Retinal pigment epithelial cell (primary cell): ENCODE measurements at regions not wholly inside any gene's neighbourhood (a gene's known extent, or its start where the extent isn't known, plus 50 kb on each side); places are given as distances from the start of the nearest gene placed in this dataset.

ENCODE experiments used
- DNase-seq: peaks from one replicate; pipeline ENCODE4 v3.0.0-alpha.2; 2010; ENCODE audit warnings: low read depth
- H3K4me3 ChIP-seq: 2 replicates; pipeline ENCODE4 v1.5.1; 2011; ENCODE audit warnings: mild to moderate bottlenecking, low read length, control low read depth, moderate library complexity
- TF ChIP-seq, protein P1 (sequence below): conservative IDR thresholded peaks from 2 replicates; pipeline ENCODE4 v1.5.1; 2011; ENCODE audit warnings: low read depth, low read length, control low read depth, inconsistent platforms

DNA sequence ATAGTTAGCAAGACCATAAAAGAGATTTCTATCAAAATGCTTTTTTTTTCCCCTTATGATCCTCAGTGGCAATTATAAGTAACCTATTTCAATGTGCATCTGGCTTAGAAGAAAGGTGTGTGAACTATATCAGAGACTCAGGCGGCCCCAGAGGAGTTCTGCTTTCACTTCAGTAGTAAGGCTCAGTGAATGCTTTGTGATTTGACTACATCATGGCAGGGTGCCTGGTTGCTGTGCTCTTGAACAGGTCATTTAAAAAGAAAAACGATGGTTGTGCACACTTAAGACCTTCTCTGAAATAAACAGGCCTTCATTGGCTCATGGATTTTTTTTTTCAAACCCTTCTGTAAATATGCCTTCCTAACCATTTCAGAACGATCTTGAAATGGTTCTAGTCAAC is 400.4 kb upstream of the RARB start:
- DNase-seq: no peak
- TF ChIP-seq, protein P1, sequence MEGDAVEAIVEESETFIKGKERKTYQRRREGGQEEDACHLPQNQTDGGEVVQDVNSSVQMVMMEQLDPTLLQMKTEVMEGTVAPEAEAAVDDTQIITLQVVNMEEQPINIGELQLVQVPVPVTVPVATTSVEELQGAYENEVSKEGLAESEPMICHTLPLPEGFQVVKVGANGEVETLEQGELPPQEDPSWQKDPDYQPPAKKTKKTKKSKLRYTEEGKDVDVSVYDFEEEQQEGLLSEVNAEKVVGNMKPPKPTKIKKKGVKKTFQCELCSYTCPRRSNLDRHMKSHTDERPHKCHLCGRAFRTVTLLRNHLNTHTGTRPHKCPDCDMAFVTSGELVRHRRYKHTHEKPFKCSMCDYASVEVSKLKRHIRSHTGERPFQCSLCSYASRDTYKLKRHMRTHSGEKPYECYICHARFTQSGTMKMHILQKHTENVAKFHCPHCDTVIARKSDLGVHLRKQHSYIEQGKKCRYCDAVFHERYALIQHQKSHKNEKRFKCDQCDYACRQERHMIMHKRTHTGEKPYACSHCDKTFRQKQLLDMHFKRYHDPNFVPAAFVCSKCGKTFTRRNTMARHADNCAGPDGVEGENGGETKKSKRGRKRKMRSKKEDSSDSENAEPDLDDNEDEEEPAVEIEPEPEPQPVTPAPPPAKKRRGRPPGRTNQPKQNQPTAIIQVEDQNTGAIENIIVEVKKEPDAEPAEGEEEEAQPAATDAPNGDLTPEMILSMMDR: no peak
- H3K4me3 ChIP-seq: no peak overlapping the region

DNA sequence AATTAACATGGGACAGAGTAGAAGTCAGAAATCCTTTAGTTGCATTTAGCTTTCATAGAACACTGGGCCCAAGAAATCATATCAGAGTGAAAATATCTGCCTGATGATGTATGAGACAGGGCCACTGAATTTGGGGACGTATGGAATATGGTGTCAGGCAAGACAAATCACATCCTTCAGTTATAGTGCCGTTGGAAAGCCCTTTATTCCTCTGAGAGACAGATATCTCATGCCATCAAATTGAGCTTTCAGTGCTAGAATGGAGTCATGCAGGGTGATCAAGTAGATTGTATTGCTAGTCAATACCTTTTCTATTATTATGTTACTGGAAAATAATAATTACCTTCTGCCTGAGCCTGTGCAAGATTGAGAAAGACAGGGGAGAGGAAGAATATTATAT is 398.2 kb upstream of the RARB start:
- TF ChIP-seq, protein P1: no peak
- H3K4me3 ChIP-seq: no peak overlapping the region
- no peak for DNase-seq

DNA sequence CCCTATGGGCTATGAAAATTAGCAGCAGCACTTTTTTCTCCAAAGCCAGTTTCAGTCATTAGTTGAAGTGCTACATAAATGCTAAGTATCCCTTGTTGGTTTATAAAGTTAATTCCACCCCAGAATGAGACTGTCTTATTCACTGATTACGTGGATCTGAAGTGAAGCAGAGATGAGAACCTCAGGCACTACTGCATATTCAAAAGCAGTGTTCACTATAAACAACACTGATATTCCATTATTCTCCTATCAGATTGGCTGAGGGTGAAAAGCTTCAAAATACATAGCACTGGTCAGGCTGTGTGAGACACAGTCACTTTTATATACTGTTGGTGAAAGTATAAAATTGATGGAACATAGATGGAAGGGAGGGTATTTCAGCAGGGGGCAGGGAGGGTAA is 395.7 kb upstream of the RARB start:
- TF ChIP-seq, protein P1: no peak
- no peak for DNase-seq
- no peak overlapping the region for H3K4me3 ChIP-seq

DNA sequence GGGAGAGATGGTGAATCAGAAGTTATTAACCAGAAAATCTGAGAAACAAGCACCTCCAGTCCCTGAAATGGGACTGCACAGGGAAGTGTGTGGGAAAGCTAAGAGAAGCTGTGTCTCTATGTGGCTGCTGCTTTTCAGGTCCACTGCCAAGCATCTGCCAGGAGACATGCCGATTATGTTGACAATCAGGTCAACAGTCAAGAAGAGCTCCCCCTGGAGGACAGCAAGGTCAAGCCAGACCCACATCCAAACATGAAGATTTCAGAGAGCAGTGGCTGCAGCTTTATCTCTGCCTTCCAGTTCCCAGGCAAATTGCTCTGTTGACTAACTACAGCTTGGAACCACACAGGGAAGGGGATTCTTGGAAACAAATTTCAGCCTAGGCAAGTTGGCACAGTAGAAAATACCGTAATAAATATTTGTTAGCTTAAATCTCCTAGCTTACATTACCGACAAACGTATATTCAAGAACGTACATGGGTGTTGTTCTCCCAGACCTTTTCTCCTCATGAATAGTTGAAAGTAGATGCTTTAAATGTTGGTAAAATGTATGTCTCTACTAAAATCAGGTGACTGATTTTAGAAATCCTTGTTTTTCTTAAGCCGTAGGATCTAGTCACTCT is 394.5 kb upstream of the RARB start:
- DNase-seq: no peak

DNA sequence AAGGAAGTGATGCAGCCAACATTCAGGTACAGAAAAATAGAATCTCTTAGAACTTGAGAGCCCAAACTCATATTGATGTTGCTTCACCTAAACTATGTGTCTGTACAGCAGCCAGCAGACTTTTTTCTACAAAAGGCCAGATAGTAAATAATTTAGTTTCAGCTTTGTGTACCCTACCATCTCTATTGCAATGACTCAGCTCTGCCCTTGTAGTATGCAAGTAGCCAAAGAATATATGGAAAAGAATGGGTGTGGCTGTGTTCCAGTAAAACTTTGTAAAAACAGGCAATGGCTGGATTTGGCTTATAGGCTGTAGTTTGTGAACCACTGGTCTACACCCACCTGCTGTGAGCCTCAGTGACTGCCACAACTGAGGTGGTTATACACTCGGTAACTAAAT is 392.5 kb upstream of the RARB start:
- TF ChIP-seq, protein P1: no peak
- no peak overlapping the region for H3K4me3 ChIP-seq
- no peak for DNase-seq

More for the DNA sequence above, 394.5 kb upstream of the RARB start:
- no peak overlapping the region for H3K4me3 ChIP-seq
- TF ChIP-seq, protein P1: peak; percentile 81

DNA sequence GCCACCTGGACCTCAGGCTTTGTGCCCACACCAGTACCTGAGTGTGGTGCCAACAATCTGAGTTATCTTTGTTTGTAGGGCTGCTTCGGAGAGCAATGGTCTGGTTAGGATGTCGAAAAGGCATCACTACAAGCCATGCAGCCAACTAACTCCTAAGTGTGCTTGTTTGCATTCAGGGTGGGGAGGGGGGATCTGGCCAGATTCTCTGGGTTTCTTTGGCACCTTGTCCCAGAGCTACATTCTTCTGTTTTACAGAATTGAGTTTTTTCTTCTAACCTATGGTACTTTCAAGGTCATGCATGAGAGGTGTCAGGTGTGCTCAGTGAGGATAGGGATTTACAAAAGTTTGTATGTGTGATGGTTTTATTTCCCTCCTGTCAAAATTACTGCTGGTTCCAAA is 391.4 kb upstream of the RARB start:
- H3K4me3 ChIP-seq: no peak overlapping the region
- DNase-seq: no peak
- TF ChIP-seq, protein P1: no peak

DNA sequence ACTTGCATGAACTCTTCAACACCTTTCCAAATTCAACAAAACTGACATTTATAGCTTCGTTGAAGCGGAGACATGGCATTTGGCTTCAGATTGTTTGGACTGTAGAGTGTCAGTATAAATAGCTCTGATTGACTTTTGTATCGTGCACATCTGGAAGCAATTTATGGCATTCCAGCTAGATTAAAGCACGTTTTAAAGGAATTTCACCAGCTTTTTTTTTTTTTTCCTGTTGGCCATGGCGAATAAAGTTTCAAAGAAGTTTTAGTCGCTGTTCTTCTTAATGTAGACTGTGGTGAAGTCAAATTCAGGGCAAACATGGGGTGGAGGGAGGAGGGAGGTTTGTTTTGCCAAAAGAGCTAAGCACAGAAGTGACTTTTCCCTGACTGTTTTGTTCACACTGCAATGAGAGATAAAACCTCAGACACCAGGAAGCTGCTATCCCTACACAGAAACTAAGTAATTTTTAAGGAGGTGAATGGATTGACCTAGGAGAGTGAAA is 391.0 kb upstream of the RARB start:
- DNase-seq: no peak
- no peak overlapping the region for H3K4me3 ChIP-seq
- TF ChIP-seq, protein P1: no peak
